ENCODE measurements at regions not wholly inside any gene's neighbourhood (a gene's known extent, or its start where the extent isn't known, plus 50 kb on each side); places are given as distances from the start of the nearest gene placed in this dataset.

DNA sequence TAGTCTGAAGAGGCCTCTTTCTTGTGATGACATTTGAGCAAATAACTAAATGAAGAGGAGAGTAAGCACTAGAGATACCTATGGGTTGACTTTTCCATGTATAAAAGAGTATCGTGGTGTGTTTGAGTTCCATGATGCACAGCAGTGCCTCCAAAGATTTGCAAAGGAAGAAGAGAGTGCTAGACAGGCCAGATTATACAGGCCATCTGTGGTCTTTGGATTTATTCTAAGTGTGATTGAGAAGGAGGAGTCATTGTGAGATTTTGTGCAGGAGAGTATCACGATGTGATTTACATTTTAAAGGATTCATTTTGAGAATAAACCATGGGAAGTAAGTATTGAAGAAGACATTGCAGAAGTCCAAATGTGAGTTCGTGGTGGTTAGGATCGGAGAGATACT, 695.9 kb upstream of the FAM98A start:
- H3K23ac ChIP-seq (ENCODE audit: insufficient read length) = no peak overlapping the region
- H4K20me1 ChIP-seq (replicated peaks in 1 of 2; ENCODE audit: control insufficient read depth in 1 of 2, insufficient read depth in 2 of 2, low read length in 2 of 2) = no peaks in the 10 kb centered on the region
- H3K23me2 ChIP-seq (ENCODE audit: low read depth, low read length) = no peaks in the 10 kb centered on the region
- ChIA-PET POLR2A (ENCODE audit: partially characterized antibody) (no interaction called here), CTCF (ENCODE audit: partially characterized antibody) (no interaction called here)
- FAIRE-seq = no peak
- no peak overlapping the region for H3K4ac ChIP-seq (replicated peaks; ENCODE audit: insufficient read length, low read depth, low read length)
- no peak overlapping the region for H2BK20ac ChIP-seq (ENCODE audit: low read length)
- no peaks in the 10 kb centered on the region for H3K4me1 ChIP-seq (replicated peaks in 1 of 4; ENCODE audit: control insufficient read depth in 3 of 4, insufficient read depth in 4 of 4, low read length in 3 of 4)
- H3K56ac ChIP-seq (replicated peaks; ENCODE audit: insufficient read length, low read depth, low read length) = no peak overlapping the region
- no peak overlapping the region for H3K4me3 ChIP-seq (ENCODE audit: extremely low read depth in 1 of 4, insufficient read depth in 2 of 4, low read depth in 3 of 4, low read length in 4 of 4)
- no peaks in the 10 kb centered on the region for H3K79me1 ChIP-seq (ENCODE audit: low read depth, low read length)
- no peak overlapping the region for H4K5ac ChIP-seq (ENCODE audit: insufficient read length, low read depth, low read length)
- no peak overlapping the region for H4K91ac ChIP-seq (replicated peaks; ENCODE audit: insufficient read length, low read length)
- H3K9ac ChIP-seq (replicated peaks in 1 of 4; ENCODE audit: extremely low read depth in 1 of 4, low read depth in 3 of 4, low read length in 3 of 4) = no peak overlapping the region
- H2BK120ac ChIP-seq (replicated peaks; ENCODE audit: low read depth, low read length) = no peak overlapping the region
- no peak overlapping the region for H3K18ac ChIP-seq (ENCODE audit: extremely low read depth, low read length)
- no peak for TF ChIP-seq SIN3A (conservative IDR thresholded peaks at IDR 0.05 in 1 of 2, IDR thresholded peaks at IDR 0.05 in 1 of 2; ENCODE audit: low read depth in 1 of 2, low read length in 2 of 2)
- TF ChIP-seq RFX5 (IDR thresholded peaks at IDR 0.05; ENCODE audit: borderline replicate concordance, low read depth, low read length) = no peak
- TF ChIP-seq MAFK (IDR thresholded peaks at IDR 0.05; ENCODE audit: low read depth, low read length) = no peak
- no peak for TF ChIP-seq E2F6 (IDR thresholded peaks at IDR 0.05)
- no peak for TF ChIP-seq POU5F1 (IDR thresholded peaks at IDR 0.05; ENCODE audit: low read depth, low read length)
- no peak for TF ChIP-seq GTF2F1 (IDR thresholded peaks at IDR 0.05; ENCODE audit: borderline replicate concordance, low read depth, low read length)
- TF ChIP-seq JUND (IDR thresholded peaks at IDR 0.05; ENCODE audit: low read length) = no peak
- TF ChIP-seq SUZ12 (IDR thresholded peaks at IDR 0.05; ENCODE audit: low read length) = no peak
- TF ChIP-seq, protein P1, sequence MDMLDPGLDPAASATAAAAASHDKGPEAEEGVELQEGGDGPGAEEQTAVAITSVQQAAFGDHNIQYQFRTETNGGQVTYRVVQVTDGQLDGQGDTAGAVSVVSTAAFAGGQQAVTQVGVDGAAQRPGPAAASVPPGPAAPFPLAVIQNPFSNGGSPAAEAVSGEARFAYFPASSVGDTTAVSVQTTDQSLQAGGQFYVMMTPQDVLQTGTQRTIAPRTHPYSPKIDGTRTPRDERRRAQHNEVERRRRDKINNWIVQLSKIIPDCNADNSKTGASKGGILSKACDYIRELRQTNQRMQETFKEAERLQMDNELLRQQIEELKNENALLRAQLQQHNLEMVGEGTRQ (IDR thresholded peaks at IDR 0.05; ENCODE audit: low read length) = no peak
- no peak for TF ChIP-seq TCF12 (IDR thresholded peaks at IDR 0.05; ENCODE audit: low read depth, low read length)
- TF ChIP-seq RXRA (IDR thresholded peaks at IDR 0.05; ENCODE audit: insufficient read depth, low read depth, low read length) = no peak
- TF ChIP-seq BRCA1 (IDR thresholded peaks at IDR 0.05; ENCODE audit: low read depth, low read length) = no peak
- no peak for TF ChIP-seq CREB1 (IDR thresholded peaks at IDR 0.05)
- no peak for TF ChIP-seq NRF1 (IDR thresholded peaks at IDR 0.05; ENCODE audit: low read depth, low read length)
- no peak overlapping the region for H2AK5ac ChIP-seq (ENCODE audit: low read depth, low read length)
- WGBS, 2 experiments (ENCODE audit: extremely low coverage in 1 of 2, insufficient coverage in 1 of 2, insufficient read length in 1 of 2, insufficient replicate concordance in 2 of 2, low coverage in 1 of 2, low lambda C conversion rate in 2 of 2, missing lambda C conversion rate in 1 of 2) = 89% methylated on average over 4 of the region's 4 CpGs; no CpG with 5 or more reads in 1 of the 2 experiments
- H2BK15ac ChIP-seq (ENCODE audit: low read length) = no peak overlapping the region
- no peak overlapping the region for H3K14ac ChIP-seq (ENCODE audit: insufficient read length)
- no peaks in the 10 kb centered on the region for H3K36me3 ChIP-seq (ENCODE audit: control insufficient read depth in 2 of 4, insufficient read depth in 4 of 4, low read length in 3 of 4)
- H3K27ac ChIP-seq (ENCODE audit: low read depth, low read length) = no peak overlapping the region
- no peak for DNase-seq (ENCODE audit: low read depth in 1 of 2, low spot score in 2 of 2)
- no peak overlapping the region for H2AFZ ChIP-seq (ENCODE audit: low read length)
- no peaks in the 10 kb centered on the region for H3K79me2 ChIP-seq (ENCODE audit: control insufficient read depth in 1 of 2, insufficient read depth in 2 of 2, low read length in 2 of 2)
- H3K27me3 ChIP-seq (replicated peaks in 1 of 4; ENCODE audit: control insufficient read depth in 3 of 4, extremely low read depth in 1 of 4, insufficient read depth in 3 of 4, low read length in 3 of 4) = no peaks in the 10 kb centered on the region
- no peaks in the 10 kb centered on the region for H3K9me3 ChIP-seq (ENCODE audit: insufficient read depth in 2 of 2, low read depth in 1 of 2, low read length in 1 of 2)
- no peak overlapping the region for H4K8ac ChIP-seq (ENCODE audit: extremely low read depth, insufficient read depth, low read length)
- H3K4me2 ChIP-seq (ENCODE audit: insufficient read depth in 1 of 2, low read depth in 2 of 2, low read length in 2 of 2) = no peak overlapping the region
- H2BK12ac ChIP-seq (ENCODE audit: low read depth, low read length) = no peak overlapping the region
- no peak overlapping the region for H2BK5ac ChIP-seq (ENCODE audit: low read depth, low read length)

All from H1 (cell line).